Gastroesophageal sphincter (tissue), 4 donors: ENCODE measurements at regions not wholly inside any gene's neighbourhood (a gene's known extent, or its start where the extent isn't known, plus 50 kb on each side); places are given as distances from the start of the nearest gene placed in this dataset.
"Not testable (repeated sequence)": the region's sequence is repeated elsewhere in the genome, so short reads cannot be mapped to it uniquely, and the experiment has no call there.

Source experiments
- ATAC-seq: fragments of 150-250 bp; one replicate; pipeline ENCODE4 v1.9.1; 2016; ENCODE audit warnings: mild to moderate bottlenecking, moderate library complexity
- H3K27ac ChIP-seq, 4 donors: fragments of 200-600 bp; sonication (generic) in 3 of 4; 1 replicate in 3 of 4; 2 replicates in 1 of 4; pipeline ENCODE4 v1.5.1; 2016 to 2019
- H3K27me3 ChIP-seq: fragments of 200-600 bp; sonication (generic); one replicate; pipeline ENCODE4 v1.5.1; 2019
- H3K36me3 ChIP-seq, 2 donors: fragments of 200-600 bp; sonication (generic); one replicate each; pipeline ENCODE4 v1.5.1; 2019; ENCODE audit warnings: control low read depth in 1 of 2
- H3K4me1 ChIP-seq, 3 donors: fragments of 200-600 bp; sonication (generic); 1 replicate in 2 of 3; 2 replicates in 1 of 3; pipeline ENCODE4 v1.5.1; 2016 to 2019; ENCODE audit warnings: control low read depth in 2 of 3
- H3K4me3 ChIP-seq, 2 donors: fragments of 200-600 bp; sonication (generic); one replicate each; pipeline ENCODE4 v1.5.1; 2019; ENCODE audit warnings: mild to moderate bottlenecking in 1 of 2, moderate library complexity in 1 of 2
- H3K9me3 ChIP-seq, 3 donors: fragments of 200-600 bp; sonication (generic); one replicate each; pipeline ENCODE4 v1.5.1; 2017 to 2019; ENCODE audit warnings: control low read depth in 2 of 3
- CTCF ChIP-seq, 4 experiments: fragments of 200-600 bp in 2 of 4; fragments of 450-650 bp in 2 of 4; sonication (generic) in 1 of 4; IDR thresholded peaks; one replicate each; pipeline ENCODE4 v1.5.1; 2017 to 2019; ENCODE audit warnings: antibody characterized with exemption in 4 of 4, mild to moderate bottlenecking in 2 of 4, moderate library complexity in 2 of 4
- EP300 ChIP-seq: sonication (generic); formaldehyde crosslinking; IDR thresholded peaks from one replicate; pipeline ENCODE4 v1.6.1; 2017; ENCODE audit warnings: antibody characterized with exemption, mild to moderate bottlenecking
- POLR2A ChIP-seq, 2 donors: fragments of 450-650 bp; IDR thresholded peaks; one replicate each; pipeline ENCODE4 v1.6.1; 2017; ENCODE audit warnings: antibody characterized with exemption in 2 of 2, mild to moderate bottlenecking in 2 of 2, moderate library complexity in 1 of 2
- POLR2AphosphoS5 ChIP-seq: sonication (generic); formaldehyde crosslinking; IDR thresholded peaks from one replicate; pipeline ENCODE4 v1.6.1; 2017; ENCODE audit warnings: antibody characterized with exemption
- WGBS, 2 donors: methylation state at CpG; one replicate each; pipeline ENCODE4 v1.1.5; 2018; ENCODE audit warnings: low coverage in 1 of 2; 5-methylcytosine and 5-hydroxymethylcytosine counted together

DNA sequence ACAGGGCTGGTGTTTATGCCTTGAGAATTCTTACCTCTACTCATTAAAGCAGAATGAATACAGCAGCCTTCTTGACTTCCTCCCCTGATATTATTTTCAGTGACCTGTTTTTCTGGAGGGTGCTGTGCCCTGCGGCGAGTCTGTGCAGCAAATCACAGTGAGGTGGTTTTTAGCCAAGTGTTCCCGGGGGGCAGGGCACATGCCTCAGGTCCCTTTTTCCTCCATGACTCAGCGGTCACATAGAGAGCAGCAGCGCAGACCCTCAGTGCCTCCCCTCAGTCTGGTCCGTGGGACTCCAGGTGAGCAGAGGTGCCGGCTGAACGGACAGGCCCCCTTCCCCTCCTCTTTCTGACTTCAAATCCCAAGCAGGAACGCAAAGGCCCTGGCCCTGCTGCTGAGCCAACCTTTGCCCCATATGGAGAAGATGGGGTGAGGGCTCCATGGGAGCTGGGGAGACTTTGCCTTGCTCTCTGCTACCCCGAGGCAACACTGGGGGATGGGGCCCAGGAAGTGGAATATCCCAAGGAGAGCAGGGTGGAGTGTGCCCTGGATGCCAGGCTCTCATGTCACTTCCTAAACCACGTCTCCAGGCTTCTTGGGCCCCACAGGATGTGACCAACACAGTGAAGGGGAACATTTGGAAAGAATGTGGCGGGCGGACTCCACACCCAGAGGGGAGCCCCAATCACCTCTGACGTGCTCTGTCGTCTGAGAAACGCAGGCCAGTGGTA, 90.0 kb downstream of the DHRS2 start:
- Histone ChIP-seq H3K9me3 (no peaks in the 10 kb centered on the region), H3K36me3 (no peaks in the 10 kb centered on the region), H3K27ac (no peak overlapping the region), H3K4me1 (no peaks in the 10 kb centered on the region), H3K4me3 (no peak overlapping the region), H3K27me3 (no peaks in the 10 kb centered on the region)
- TF ChIP-seq POLR2AphosphoS5 (no peak), POLR2A (IDR thresholded peaks at IDR 0.05) (no peak), EP300 (no peak), CTCF (IDR thresholded peaks at IDR 0.05) (no peak)
- no CpG with 5 or more reads among the region's 16 CpGs for WGBS, 2 donors
- no peak for ATAC-seq

DNA sequence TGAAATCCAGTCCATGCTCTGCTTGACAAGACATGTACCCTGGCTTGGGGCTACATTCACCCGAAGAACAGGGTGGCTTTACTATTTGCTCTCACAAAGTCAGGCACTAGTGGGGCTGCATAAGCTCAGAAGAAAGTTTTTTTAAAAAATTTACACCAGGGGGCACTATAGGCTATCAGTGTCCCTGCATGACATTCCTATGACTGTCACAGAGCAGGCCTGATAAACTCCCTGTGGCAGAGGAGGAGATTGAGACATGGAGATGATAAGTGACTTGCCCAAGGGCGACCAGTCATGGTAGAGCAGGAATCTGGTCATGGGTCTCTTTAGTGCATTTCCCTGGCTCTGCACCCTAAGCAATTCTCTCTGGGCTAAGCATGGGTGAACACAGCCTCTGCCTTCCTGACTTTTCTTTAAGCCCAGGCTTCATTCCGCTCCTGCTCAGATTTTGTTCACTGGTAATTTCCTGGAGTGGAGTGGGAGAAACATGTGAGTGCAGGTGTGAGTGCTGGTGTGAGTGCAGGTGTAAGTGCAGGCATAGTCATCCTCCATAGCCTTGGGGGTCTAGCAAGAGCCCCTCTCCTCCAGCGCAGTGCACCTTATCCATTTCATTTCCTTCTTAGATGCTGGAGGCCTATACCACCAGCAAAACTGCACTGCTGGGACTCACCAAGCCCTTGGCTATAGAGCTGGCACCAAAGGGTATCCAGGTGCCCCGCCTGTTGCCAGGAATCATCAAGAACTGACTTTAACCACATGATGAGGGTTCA, 91.6 kb downstream of the DHRS2 start:
- Histone ChIP-seq H3K4me3 (no peak overlapping the region), H3K36me3 (no peaks in the 10 kb centered on the region), H3K27ac (no peak overlapping the region), H3K4me1 (no peaks in the 10 kb centered on the region), H3K27me3 (no peaks in the 10 kb centered on the region), H3K9me3 (no peaks in the 10 kb centered on the region)
- TF ChIP-seq EP300 (no peak), POLR2AphosphoS5 (no peak), POLR2A (IDR thresholded peaks at IDR 0.05) (no peak), CTCF (IDR thresholded peaks at IDR 0.05) (peak in 2 of 4 experiments; percentile 16 to 36)
- 76% methylated on average over 2 of the region's 5 CpGs; no CpG with 5 or more reads in 1 of the 2 donors for WGBS, 2 donors
- ATAC-seq: no peak

DNA sequence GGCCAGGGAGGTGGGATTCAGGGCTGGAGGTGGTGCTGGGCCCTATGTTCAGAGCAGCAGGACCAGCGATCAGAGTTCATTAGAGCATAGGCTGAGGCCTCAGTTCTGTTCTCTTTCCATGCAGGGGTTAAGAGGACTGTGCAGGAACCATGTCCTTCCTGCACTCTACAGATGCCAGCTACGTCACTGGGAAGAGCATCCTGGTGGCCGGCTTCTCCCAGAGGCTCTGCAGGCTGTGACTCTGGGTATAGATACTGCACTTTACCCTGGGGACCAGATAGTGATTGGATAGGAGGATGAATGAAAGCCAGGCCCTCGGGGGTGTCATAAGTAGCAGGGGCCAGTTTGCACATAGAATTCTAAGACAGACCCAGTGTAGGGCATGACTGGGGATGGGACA, 92.6 kb downstream of the DHRS2 start:
- no peak for ATAC-seq
- Histone ChIP-seq H3K27me3 (no peaks in the 10 kb centered on the region), H3K4me1 (no peaks in the 10 kb centered on the region), H3K27ac (no peak overlapping the region), H3K36me3 (no peaks in the 10 kb centered on the region), H3K4me3 (no peak overlapping the region), H3K9me3 (no peaks in the 10 kb centered on the region)
- TF ChIP-seq CTCF (IDR thresholded peaks at IDR 0.05) (no peak), POLR2A (IDR thresholded peaks at IDR 0.05) (no peak), POLR2AphosphoS5 (no peak), EP300 (no peak)
- 73% methylated on average over 3 of the region's 4 CpGs; no CpG with 5 or more reads in 1 of the 2 donors for WGBS, 2 donors

DNA sequence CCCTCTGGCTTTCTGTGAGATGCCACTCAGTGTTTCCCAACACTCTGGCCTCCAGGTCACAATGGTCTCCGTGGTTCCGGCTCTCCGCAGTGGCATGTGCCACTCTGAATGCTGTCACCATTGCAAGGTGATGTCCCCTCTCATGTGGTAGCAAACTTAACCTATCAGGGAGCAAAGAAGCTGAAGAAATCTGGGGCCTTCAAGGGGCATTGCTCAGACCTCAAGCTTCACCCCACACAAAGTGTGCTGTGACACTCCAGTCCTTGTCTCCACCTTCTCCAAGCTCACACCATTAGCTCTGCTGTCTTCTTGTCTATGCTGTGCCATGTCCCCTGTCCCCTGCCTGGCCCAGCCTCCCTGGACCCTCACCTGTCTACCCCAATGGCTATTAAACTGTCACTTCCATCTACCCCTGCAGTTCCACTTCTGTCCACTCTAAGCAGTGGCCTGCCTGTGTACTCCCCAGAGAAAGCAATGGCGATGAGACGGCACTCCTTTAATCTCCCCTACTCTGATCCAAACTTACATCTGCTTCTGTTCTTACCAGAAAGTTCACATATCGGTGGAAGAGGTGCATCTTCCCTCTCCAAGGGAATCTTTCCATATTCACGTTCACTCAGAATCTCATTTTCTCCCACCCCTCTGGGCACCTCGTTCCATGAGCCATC, 93.7 kb downstream of the DHRS2 start:
- TF ChIP-seq EP300 (no peak), POLR2A (IDR thresholded peaks at IDR 0.05) (no peak), POLR2AphosphoS5 (no peak)
- H3K4me1 ChIP-seq: no peaks in the 10 kb centered on the region
- 80 to 87% methylated on average over 7 to 8 of the region's 8 CpGs for WGBS, 2 donors
- H3K36me3 ChIP-seq: no peaks in the 10 kb centered on the region
- ATAC-seq: no peak
- H3K27ac ChIP-seq: no peak overlapping the region
- H3K4me3 ChIP-seq: no peak overlapping the region
- no peaks in the 10 kb centered on the region for H3K27me3 ChIP-seq
- H3K9me3 ChIP-seq: no peaks in the 10 kb centered on the region

- H3K27me3 ChIP-seq: no peaks in the 10 kb centered on the region
- H3K9me3 ChIP-seq: no peaks in the 10 kb centered on the region
These were observed 99.2 kb downstream of the DHRS2 start for GRCh38 chr14:23735394-23735793.

GRCh38 chr14:23744368-23744767, 108.2 kb downstream of the DHRS2 start:
- H3K36me3 ChIP-seq, H3K27me3 ChIP-seq, H3K4me1 ChIP-seq, H3K4me3 ChIP-seq, ATAC-seq, H3K27ac ChIP-seq: not testable (repeated sequence)
- 90% methylated on average over 2 of the region's 6 CpGs; no CpG with 5 or more reads in 1 of the 2 donors for whole genome bisulfite sequencing, 2 donors
- peaks cover 0 to 10% (median 0%) of the 10 kb centered on the region in 3 donors for H3K9me3 ChIP-seq

More at GRCh38 chr14:23735394-23735793, 99.2 kb downstream of the DHRS2 start:
- TF ChIP-seq EP300 (no peak), CTCF (IDR thresholded peaks at IDR 0.05) (no peak), POLR2AphosphoS5 (no peak), POLR2A (IDR thresholded peaks at IDR 0.05) (no peak)
- Histone ChIP-seq H3K4me3 (no peak overlapping the region), H3K4me1 (no peaks in the 10 kb centered on the region), H3K27ac (no peak overlapping the region), H3K36me3 (no peaks in the 10 kb centered on the region)
- ATAC-seq: no peak
